ENCODE measurements at regions not wholly inside any gene's neighbourhood (a gene's known extent, or its start where the extent isn't known, plus 50 kb on each side); places are given as distances from the start of the nearest gene placed in this dataset.

DNA sequence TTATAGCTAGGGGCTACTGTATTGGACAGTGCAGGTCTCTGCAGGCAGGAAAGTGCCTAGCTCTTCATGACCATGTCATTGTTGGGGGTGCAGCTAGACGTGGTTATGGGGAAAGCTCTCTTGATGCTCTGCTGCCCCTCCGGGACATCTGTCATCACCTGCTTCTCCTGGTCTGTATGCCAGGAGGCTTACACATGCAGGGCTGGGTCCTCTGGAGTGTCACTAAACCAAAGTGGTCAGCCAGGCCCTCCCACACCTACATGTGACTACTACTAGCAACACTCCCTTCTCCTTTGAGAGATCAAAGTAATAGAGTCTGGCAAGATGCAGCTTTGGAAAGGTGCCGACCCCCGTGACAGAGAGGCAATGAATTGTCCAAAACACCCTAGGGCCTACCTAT is 98.5 kb downstream of the SST start:
- no peak for TF ChIP-seq EZH2 (IDR thresholded peaks at IDR 0.05; ENCODE audit: borderline replicate concordance, low read depth, low read length, severe bottlenecking)
- TF ChIP-seq, protein P1, sequence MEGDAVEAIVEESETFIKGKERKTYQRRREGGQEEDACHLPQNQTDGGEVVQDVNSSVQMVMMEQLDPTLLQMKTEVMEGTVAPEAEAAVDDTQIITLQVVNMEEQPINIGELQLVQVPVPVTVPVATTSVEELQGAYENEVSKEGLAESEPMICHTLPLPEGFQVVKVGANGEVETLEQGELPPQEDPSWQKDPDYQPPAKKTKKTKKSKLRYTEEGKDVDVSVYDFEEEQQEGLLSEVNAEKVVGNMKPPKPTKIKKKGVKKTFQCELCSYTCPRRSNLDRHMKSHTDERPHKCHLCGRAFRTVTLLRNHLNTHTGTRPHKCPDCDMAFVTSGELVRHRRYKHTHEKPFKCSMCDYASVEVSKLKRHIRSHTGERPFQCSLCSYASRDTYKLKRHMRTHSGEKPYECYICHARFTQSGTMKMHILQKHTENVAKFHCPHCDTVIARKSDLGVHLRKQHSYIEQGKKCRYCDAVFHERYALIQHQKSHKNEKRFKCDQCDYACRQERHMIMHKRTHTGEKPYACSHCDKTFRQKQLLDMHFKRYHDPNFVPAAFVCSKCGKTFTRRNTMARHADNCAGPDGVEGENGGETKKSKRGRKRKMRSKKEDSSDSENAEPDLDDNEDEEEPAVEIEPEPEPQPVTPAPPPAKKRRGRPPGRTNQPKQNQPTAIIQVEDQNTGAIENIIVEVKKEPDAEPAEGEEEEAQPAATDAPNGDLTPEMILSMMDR (IDR thresholded peaks at IDR 0.05; ENCODE audit: borderline replicate concordance, extremely low read depth, low read length, poor library complexity, severe bottlenecking), result no peak

All from DND-41 (cell line).